ENCODE measurements at regions not wholly inside any gene's neighbourhood (a gene's known extent, or its start where the extent isn't known, plus 50 kb on each side); places are given as distances from the start of the nearest gene placed in this dataset.

DNA sequence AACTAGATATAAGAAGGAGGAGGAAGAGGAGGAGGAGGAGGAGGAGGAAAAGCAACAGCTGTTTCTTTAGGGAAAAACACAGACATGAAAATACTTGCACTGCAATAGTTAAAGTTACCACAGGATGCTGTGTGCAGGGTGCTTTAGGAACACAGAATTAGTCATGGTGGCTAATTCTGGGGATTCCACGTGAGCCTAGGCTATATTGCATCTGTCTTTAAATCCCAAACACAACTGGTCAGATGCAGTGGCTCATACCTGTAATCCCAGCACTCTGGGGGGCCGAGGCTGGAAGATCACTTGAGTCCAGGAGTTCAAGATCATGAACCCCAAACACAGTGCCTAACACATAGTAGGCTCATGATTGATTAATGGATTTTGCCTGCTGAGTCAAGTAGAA, 155.3 kb upstream of the C16orf82 start:
- H3K36me3 ChIP-seq (ENCODE audit: insufficient read depth, low read length), result no peaks in the 10 kb centered on the region
- no peak for DNase-seq
- Mint-ChIP-seq H3K4me3 (no peak overlapping the region), H3K36me3 (no peaks in the 10 kb centered on the region), H3K4me1 (no peaks in the 10 kb centered on the region), H3K27me3 (peaks cover 4 to 15% of the 10 kb centered on the region in 2 donors), H3K27ac (no peak overlapping the region), H3K9me3 (no peaks in the 10 kb centered on the region)
- POLR2A ChIA-PET, result no interaction called here
- no peaks in the 10 kb centered on the region for H3K9me3 ChIP-seq (ENCODE audit: low read length)
- no peaks in the 10 kb centered on the region for H3K4me1 ChIP-seq (ENCODE audit: insufficient read depth, low read length)
- CTCF ChIA-PET, result no interaction called here
- no peaks in the 10 kb centered on the region for H3K27me3 ChIP-seq (ENCODE audit: insufficient read depth, low read length, poor library complexity, severe bottlenecking)
- H3K4me3 ChIP-seq (ENCODE audit: low read length), result no peak overlapping the region
- H3K27ac ChIP-seq (ENCODE audit: low read depth, low read length), result no peak overlapping the region

DNA sequence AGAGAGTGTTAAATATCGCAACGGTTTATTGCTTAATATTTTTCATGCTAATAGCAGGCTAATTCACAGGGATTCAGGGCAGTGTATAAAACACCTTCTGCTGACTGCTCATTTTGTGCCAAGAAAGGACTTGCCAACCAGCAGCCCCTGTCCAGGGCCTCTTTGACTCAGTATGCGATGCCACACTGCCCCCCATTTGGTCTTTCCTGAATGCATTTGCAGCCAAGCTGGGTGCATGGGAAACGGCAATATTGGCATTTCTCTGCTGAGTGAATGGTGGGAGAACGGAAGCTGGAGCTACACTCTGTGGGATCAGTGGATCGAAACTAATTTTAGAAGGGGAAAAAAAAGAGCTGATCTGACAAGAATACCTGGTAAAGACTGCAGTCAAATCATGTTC, 152.9 kb upstream of the C16orf82 start:
- H3K27me3 Mint-ChIP-seq, result peaks cover 2 to 15% of the 10 kb centered on the region in 2 donors
- H3K27me3 ChIP-seq (ENCODE audit: insufficient read depth, low read length, poor library complexity, severe bottlenecking), result no peaks in the 10 kb centered on the region
- H3K27ac Mint-ChIP-seq, result no peak overlapping the region
- H3K36me3 Mint-ChIP-seq, result no peaks in the 10 kb centered on the region
- no peak overlapping the region for H3K4me3 ChIP-seq (ENCODE audit: low read length)
- no peak overlapping the region for H3K27ac ChIP-seq (ENCODE audit: low read depth, low read length)
- no peak for DNase-seq
- H3K4me1 Mint-ChIP-seq, result no peaks in the 10 kb centered on the region
- no peaks in the 10 kb centered on the region for H3K4me1 ChIP-seq (ENCODE audit: insufficient read depth, low read length)
- no peaks in the 10 kb centered on the region for H3K9me3 Mint-ChIP-seq
- H3K36me3 ChIP-seq (ENCODE audit: insufficient read depth, low read length), result no peaks in the 10 kb centered on the region
- POLR2A ChIA-PET, result no interaction called here
- CTCF ChIA-PET, result no interaction called here
- H3K4me3 Mint-ChIP-seq, result no peak overlapping the region
- no peaks in the 10 kb centered on the region for H3K9me3 ChIP-seq (ENCODE audit: low read length)

DNA sequence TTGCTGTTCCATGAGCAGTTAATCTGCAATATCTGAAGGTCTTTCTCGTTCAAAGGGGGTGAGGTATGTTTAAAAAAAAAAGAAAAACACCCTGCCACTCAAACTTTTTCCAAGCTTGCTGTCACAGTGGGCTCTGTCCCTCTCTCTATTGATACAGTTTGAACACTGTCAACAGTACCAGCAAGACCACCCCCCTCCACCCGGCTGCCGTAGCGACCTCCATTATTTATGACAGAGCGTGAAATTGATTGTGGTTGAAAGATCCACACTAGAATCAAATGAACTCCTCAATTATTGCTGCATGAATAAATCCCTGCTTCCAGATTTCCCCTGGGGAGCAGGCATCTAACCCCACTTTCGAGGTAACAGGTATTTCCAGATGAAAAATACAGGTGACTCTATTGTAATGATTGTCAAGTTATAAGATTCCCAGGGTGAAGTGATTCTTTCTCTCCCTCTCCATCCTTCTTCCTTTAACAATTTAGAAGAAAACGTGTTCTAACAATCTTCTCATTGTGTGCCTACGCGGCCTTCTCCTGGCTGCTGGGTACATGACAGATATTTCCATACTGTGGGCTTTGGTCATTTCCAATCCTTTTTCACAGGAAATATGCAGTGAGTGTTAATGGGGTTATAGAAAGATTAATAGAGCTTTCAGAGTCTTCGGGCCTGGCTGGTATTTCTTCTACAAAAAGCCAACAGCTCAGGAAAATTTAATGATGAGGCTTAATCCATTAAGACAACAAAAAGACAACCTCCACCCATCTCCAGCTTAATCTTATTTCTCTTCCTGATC, 135.7 kb upstream of the C16orf82 start:
- CTCF ChIA-PET, result no interaction called here
- peaks cover 4 to 5% of the 10 kb centered on the region in 2 donors for H3K27me3 Mint-ChIP-seq
- H3K4me3 ChIP-seq (ENCODE audit: low read length), result no peak overlapping the region

DNA sequence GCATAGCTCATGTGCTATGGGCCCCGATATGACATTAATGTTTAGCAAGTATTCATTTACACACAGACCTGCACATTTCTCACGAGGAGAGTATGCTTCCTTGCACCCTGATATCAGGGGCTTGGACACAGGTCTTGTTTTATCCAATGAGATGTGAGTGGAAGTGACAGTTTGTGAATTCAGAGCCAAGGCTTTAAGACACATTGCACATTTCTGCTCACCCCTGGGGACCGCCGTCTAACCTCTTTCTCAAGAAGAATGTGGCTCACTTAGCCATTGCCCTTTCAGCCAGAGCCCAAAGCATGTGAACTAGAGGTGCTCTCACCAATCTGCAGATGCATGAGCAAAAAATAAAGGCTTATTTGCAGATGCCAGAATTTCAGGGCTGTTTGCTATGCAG, 116.1 kb upstream of the C16orf82 start:
- H3K27me3 ChIP-seq (ENCODE audit: insufficient read depth, low read length, poor library complexity, severe bottlenecking), result no peaks in the 10 kb centered on the region
- no peak overlapping the region for H3K27ac ChIP-seq (ENCODE audit: low read depth, low read length)
- H3K9me3 ChIP-seq (ENCODE audit: low read length), result no peaks in the 10 kb centered on the region
- CTCF ChIA-PET, result no interaction called here
- no peaks in the 10 kb centered on the region for H3K4me1 Mint-ChIP-seq
- H3K4me1 ChIP-seq (ENCODE audit: insufficient read depth, low read length), result no peaks in the 10 kb centered on the region
- no peak for DNase-seq
- peaks cover 0 to 2% (median 0%) of the 10 kb centered on the region in 3 donors for H3K36me3 Mint-ChIP-seq
- H3K36me3 ChIP-seq (ENCODE audit: insufficient read depth, low read length), result no peaks in the 10 kb centered on the region
- no peak overlapping the region for H3K4me3 ChIP-seq (ENCODE audit: low read length)
- H3K4me3 Mint-ChIP-seq, result no peak overlapping the region
- peaks cover 19 to 22% of the 10 kb centered on the region in 2 donors for H3K27me3 Mint-ChIP-seq
- H3K9me3 Mint-ChIP-seq, result peaks cover 0 to 3% (median 0%) of the 10 kb centered on the region in 5 donors
- no peak overlapping the region for H3K27ac Mint-ChIP-seq
- POLR2A ChIA-PET, result no interaction called here

More for the DNA sequence above, 135.7 kb upstream of the C16orf82 start:
- Histone ChIP-seq H3K27me3 (ENCODE audit: insufficient read depth, low read length, poor library complexity, severe bottlenecking) (no peaks in the 10 kb centered on the region), H3K9me3 (ENCODE audit: low read length) (no peaks in the 10 kb centered on the region), H3K4me1 (ENCODE audit: insufficient read depth, low read length) (no peaks in the 10 kb centered on the region), H3K27ac (ENCODE audit: low read depth, low read length) (no peak overlapping the region), H3K36me3 (ENCODE audit: insufficient read depth, low read length) (no peaks in the 10 kb centered on the region)
- Mint-ChIP-seq H3K9me3 (peaks cover 0 to 9% (median 3%) of the 10 kb centered on the region in 5 donors), H3K4me3 (no peak overlapping the region), H3K27ac (no peak overlapping the region), H3K4me1 (no peaks in the 10 kb centered on the region), H3K36me3 (no peaks in the 10 kb centered on the region)
- POLR2A ChIA-PET, result no interaction called here
- DNase-seq, result no peak

DNA sequence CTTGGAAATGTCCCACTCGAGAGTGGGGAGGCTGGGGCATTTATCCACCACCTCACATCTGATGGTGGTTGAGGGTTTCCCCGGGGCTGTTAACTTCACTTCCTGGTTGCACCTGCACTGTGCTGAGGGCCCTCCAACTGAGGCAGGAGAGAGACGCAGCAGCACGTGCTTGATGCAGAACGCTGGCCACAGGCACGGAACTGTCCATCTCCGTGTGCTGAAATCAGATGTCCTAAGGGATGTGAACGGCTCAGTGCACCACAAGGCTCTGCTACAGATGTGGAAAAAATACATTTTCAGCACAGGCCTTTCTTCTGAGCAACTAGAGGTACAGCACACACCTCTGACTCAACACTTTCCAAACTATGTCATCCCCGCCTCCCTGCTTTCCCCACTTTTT, 114.8 kb upstream of the C16orf82 start:
- H3K36me3 Mint-ChIP-seq, result peaks cover 0 to 2% (median 0%) of the 10 kb centered on the region in 3 donors
- H3K9me3 Mint-ChIP-seq, result peaks cover 0 to 3% (median 0%) of the 10 kb centered on the region in 5 donors
- H3K4me3 Mint-ChIP-seq, result no peak overlapping the region
- Histone ChIP-seq H3K27me3 (ENCODE audit: insufficient read depth, low read length, poor library complexity, severe bottlenecking) (no peaks in the 10 kb centered on the region), H3K4me3 (ENCODE audit: low read length) (no peak overlapping the region), H3K27ac (ENCODE audit: low read depth, low read length) (no peak overlapping the region), H3K36me3 (ENCODE audit: insufficient read depth, low read length) (no peaks in the 10 kb centered on the region), H3K4me1 (ENCODE audit: insufficient read depth, low read length) (no peaks in the 10 kb centered on the region), H3K9me3 (ENCODE audit: low read length) (no peaks in the 10 kb centered on the region)
- DNase-seq, result no peak
- no peak overlapping the region for H3K27ac Mint-ChIP-seq
- H3K27me3 Mint-ChIP-seq, result peaks cover 19 to 25% of the 10 kb centered on the region in 2 donors
- H3K4me1 Mint-ChIP-seq, result no peaks in the 10 kb centered on the region
- CTCF ChIA-PET, result no interaction called here
- POLR2A ChIA-PET, result no interaction called here

DNA sequence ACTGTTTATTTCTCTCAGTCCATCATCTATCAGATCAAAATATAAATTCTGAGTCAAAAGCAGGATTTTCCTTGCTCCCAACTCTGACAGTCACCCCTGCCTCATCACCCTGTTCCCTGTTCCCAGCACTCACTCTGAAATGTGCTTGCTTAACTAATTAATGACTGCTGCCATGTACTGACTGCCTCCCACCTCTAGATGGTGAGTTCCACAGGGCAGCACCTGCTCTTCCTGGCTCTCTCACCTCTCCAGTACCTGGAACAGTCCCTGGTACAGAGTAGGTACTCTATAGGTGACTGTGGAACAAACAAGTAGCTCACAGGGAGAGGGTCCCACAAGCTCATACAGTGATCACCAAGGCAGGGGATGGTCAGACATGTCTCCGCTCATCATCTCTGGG, 114.3 kb upstream of the C16orf82 start:
- no peak for DNase-seq
- H3K4me1 Mint-ChIP-seq, result no peaks in the 10 kb centered on the region
- H3K9me3 ChIP-seq (ENCODE audit: low read length), result no peaks in the 10 kb centered on the region
- no peaks in the 10 kb centered on the region for H3K27me3 ChIP-seq (ENCODE audit: insufficient read depth, low read length, poor library complexity, severe bottlenecking)
- ChIA-PET POLR2A (no interaction called here), CTCF (no interaction called here)
- no peak overlapping the region for H3K27ac ChIP-seq (ENCODE audit: low read depth, low read length)
- H3K27me3 Mint-ChIP-seq, result peaks cover 21 to 29% of the 10 kb centered on the region in 2 donors
- H3K4me3 Mint-ChIP-seq, result no peak overlapping the region
- no peaks in the 10 kb centered on the region for H3K36me3 ChIP-seq (ENCODE audit: insufficient read depth, low read length)
- peak overlapping the region in 1 of 8 donors; percentile 12 for H3K27ac Mint-ChIP-seq
- H3K4me1 ChIP-seq (ENCODE audit: insufficient read depth, low read length), result no peaks in the 10 kb centered on the region
- no peak overlapping the region for H3K4me3 ChIP-seq (ENCODE audit: low read length)
- H3K36me3 Mint-ChIP-seq, result peaks cover 0 to 2% (median 0%) of the 10 kb centered on the region in 3 donors
- peaks cover 0 to 3% (median 0%) of the 10 kb centered on the region in 5 donors for H3K9me3 Mint-ChIP-seq

DNA sequence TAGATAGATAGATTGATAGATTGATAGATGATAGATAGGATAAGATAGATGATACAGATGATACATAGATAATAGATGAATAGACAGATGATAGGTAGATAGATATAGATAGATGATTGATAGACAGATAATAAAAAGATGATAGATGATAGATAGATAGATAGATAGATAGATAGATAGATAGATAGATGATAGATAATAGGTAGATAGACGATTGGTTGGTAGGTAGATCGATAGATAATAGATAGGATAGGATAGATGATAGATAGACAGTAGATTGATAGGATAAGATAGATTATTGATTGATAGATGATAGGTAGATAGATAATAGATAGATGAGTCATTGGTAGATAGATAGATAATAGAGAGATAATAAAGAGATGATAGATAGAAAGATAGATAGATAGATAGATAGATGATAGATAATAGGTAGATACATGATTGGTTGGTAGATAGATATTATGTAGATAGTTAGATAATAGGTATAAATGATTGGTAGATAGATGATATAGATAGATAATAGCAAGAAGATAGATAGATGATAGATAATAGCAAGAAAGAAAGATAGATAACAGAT, 109.4 kb upstream of the C16orf82 start:
- Histone ChIP-seq H3K36me3 (ENCODE audit: insufficient read depth, low read length) (no peaks in the 10 kb centered on the region), H3K27ac (ENCODE audit: low read depth, low read length) (no peak overlapping the region), H3K4me1 (ENCODE audit: insufficient read depth, low read length) (no peaks in the 10 kb centered on the region), H3K27me3 (ENCODE audit: insufficient read depth, low read length, poor library complexity, severe bottlenecking) (no peaks in the 10 kb centered on the region), H3K9me3 (ENCODE audit: low read length) (no peaks in the 10 kb centered on the region), H3K4me3 (ENCODE audit: low read length) (no peak overlapping the region)
- Mint-ChIP-seq H3K9me3 (peaks cover 0 to 2% (median 0%) of the 10 kb centered on the region in 5 donors), H3K27ac (no peak overlapping the region), H3K4me1 (peaks cover 0 to 7% (median 0%) of the 10 kb centered on the region in 3 donors), H3K27me3 (peaks cover 15 to 33% of the 10 kb centered on the region in 2 donors), H3K4me3 (no peak overlapping the region), H3K36me3 (peaks cover 0 to 2% (median 0%) of the 10 kb centered on the region in 3 donors)
- no peak for DNase-seq
- POLR2A ChIA-PET, result no interaction called here
- CTCF ChIA-PET, result no interaction called here

DNA sequence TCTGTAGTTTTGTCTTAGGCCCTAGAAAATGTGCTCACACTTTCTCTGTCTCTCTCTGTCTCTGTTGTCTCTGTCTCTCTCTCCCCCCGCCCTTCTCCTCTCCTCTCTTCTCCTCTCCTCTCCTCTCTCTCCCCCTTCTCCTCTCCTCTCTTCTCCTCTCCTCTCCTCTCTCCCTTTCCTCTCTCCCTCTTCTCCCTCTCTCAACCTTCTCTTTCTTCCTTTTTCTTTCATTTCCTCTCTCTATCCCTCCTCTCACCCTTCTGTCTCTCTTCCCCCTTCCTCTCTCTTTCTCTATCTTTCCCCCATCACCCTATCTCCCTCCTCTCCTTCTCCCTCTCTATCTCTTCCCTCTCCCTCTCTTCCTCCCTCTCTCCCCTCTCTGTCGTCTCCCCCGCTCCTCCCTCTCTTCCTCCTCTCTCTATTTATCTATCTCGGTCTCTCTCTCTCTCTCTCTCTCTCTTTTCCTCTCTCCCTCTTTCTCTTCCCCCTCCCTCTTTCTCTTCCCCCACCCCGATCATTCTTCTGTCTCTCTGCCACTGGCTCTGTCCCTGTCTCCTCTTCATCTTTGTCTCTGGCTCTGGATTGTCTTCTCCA, 107.2 kb upstream of the C16orf82 start:
- Histone ChIP-seq H3K27ac (ENCODE audit: low read depth, low read length) (no peak overlapping the region), H3K9me3 (ENCODE audit: low read length) (no peaks in the 10 kb centered on the region), H3K4me1 (ENCODE audit: insufficient read depth, low read length) (no peaks in the 10 kb centered on the region), H3K36me3 (ENCODE audit: insufficient read depth, low read length) (no peaks in the 10 kb centered on the region), H3K27me3 (ENCODE audit: insufficient read depth, low read length, poor library complexity, severe bottlenecking) (no peaks in the 10 kb centered on the region), H3K4me3 (ENCODE audit: low read length) (no peak overlapping the region)
- CTCF ChIA-PET, result no interaction called here
- H3K27ac Mint-ChIP-seq, result no peak overlapping the region
- H3K9me3 Mint-ChIP-seq, result peaks cover 0 to 2% (median 0%) of the 10 kb centered on the region in 5 donors
- H3K4me1 Mint-ChIP-seq, result peaks cover 0 to 7% (median 0%) of the 10 kb centered on the region in 3 donors
- POLR2A ChIA-PET, result no interaction called here
- DNase-seq, result no peak
- H3K27me3 Mint-ChIP-seq, result peaks cover 10 to 27% of the 10 kb centered on the region in 2 donors
- H3K36me3 Mint-ChIP-seq, result no peaks in the 10 kb centered on the region
- H3K4me3 Mint-ChIP-seq, result no peak overlapping the region

Measured in CD8-positive, alpha-beta memory T cell (primary cell).